ENCODE measurements at regions not wholly inside any gene's neighbourhood (a gene's known extent, or its start where the extent isn't known, plus 50 kb on each side); places are given as distances from the start of the nearest gene placed in this dataset.

DNA sequence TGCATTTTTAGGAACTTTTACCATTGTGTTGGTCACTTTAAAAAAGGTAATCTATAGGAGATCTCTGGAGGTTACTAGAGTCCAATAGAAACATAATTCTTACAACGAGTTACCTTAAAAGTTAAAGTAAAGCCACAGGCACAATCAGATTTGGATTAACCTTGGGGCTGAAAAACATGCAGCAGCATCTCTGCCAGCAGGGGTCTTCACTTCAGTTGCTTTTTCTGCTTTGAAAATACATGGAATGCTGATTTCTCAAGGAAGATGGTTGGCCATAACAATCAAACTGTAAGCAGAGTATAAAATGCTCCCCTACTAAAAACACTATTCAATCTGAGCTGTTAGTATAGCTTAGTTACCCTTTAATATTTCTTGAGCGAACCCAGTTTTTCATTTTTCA is 1072.3 kb upstream of the PCDH10 start:
- Histone ChIP-seq H3K4me3 (ENCODE audit: low read depth, low read length) (no peak overlapping the region), H3K36me3 (ENCODE audit: control insufficient read depth, insufficient read depth, low read length) (no peaks in the 10 kb centered on the region), H3K27me3 (ENCODE audit: control insufficient read depth, insufficient read depth, low read length) (no peaks in the 10 kb centered on the region)
- FAIRE-seq = no peak
- TF ChIP-seq, protein P1, sequence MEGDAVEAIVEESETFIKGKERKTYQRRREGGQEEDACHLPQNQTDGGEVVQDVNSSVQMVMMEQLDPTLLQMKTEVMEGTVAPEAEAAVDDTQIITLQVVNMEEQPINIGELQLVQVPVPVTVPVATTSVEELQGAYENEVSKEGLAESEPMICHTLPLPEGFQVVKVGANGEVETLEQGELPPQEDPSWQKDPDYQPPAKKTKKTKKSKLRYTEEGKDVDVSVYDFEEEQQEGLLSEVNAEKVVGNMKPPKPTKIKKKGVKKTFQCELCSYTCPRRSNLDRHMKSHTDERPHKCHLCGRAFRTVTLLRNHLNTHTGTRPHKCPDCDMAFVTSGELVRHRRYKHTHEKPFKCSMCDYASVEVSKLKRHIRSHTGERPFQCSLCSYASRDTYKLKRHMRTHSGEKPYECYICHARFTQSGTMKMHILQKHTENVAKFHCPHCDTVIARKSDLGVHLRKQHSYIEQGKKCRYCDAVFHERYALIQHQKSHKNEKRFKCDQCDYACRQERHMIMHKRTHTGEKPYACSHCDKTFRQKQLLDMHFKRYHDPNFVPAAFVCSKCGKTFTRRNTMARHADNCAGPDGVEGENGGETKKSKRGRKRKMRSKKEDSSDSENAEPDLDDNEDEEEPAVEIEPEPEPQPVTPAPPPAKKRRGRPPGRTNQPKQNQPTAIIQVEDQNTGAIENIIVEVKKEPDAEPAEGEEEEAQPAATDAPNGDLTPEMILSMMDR (IDR thresholded peaks at IDR 0.05; ENCODE audit: insufficient read depth, low read length, severe bottlenecking) = no peak
- DNase-seq (ENCODE audit: low read depth) = no peak

DNA sequence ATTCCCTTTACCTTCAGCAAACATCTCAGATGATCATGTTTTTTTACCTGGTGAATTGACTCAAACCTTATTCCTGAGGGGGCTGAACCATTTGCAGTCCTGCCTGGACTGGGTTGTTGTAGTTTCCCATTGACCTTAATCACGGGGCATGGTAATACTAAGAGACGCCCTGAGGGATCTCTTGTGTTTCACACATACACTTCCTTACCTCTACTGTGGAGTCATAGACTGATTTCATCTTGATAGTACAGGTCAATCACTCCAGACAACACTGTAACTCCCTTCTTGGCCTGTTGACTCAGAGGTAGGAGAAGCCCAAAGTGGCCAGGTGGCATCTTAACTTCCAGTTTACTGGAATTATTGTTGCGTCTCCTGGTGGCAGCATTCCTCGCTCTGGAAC is 1064.0 kb upstream of the PCDH10 start:
- Histone ChIP-seq H3K27me3 (ENCODE audit: control insufficient read depth, insufficient read depth, low read length) (no peaks in the 10 kb centered on the region), H3K36me3 (ENCODE audit: control insufficient read depth, insufficient read depth, low read length) (no peaks in the 10 kb centered on the region), H3K4me3 (ENCODE audit: low read depth, low read length) (no peak overlapping the region)
- FAIRE-seq (peak; percentile 66), DNase-seq (ENCODE audit: low read depth) (peak; percentile 7)
- TF ChIP-seq, protein P1 (IDR thresholded peaks at IDR 0.05; ENCODE audit: insufficient read depth, low read length, severe bottlenecking) = no peak

DNA sequence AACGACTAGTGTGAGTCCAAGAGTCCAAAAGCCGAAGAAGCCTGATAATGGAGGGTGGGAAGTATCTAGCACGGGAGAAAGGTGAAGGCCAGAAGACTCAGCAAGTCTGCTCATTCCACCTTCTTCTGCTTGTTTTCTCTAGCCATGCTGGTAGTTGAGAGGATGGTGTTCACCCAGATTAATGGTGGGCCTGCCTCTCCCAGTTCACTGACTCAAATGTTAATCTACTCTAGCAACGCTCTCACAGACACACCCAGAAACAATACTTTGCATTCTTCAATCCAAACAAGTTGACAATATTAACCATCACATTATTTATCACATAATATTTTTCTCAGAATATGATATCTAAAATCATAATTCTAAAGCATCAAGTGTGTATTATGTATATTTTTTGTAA is 1055.1 kb upstream of the PCDH10 start:
- FAIRE-seq = no peak
- H3K4me3 ChIP-seq (ENCODE audit: low read depth, low read length) = no peak overlapping the region
- H3K36me3 ChIP-seq (ENCODE audit: control insufficient read depth, insufficient read depth, low read length) = no peaks in the 10 kb centered on the region
- H3K27me3 ChIP-seq (ENCODE audit: control insufficient read depth, insufficient read depth, low read length) = no peaks in the 10 kb centered on the region
- TF ChIP-seq, protein P1 (IDR thresholded peaks at IDR 0.05; ENCODE audit: insufficient read depth, low read length, severe bottlenecking) = no peak
- no peak for DNase-seq (ENCODE audit: low read depth)

DNA sequence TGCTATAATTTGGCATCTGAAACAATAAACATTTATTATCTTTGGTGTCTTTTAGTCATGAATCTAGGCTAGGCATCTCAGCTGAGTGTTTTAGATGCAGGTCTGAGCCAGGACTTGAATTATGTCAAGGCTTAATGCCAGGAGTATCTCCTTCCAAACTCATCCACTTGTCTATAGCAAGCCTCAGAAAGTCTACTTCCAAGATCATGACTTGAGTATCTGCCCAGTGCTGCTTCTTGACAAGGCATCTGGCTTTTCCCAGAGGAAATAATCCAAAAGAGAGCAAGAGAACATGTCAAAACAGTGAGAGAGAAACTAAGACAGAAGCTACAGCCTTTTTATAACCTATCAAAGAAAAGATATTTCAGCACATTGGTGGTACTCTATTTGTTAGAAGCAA is 1052.1 kb upstream of the PCDH10 start:
- FAIRE-seq (no peak), DNase-seq (ENCODE audit: low read depth) (no peak)
- Histone ChIP-seq H3K36me3 (ENCODE audit: control insufficient read depth, insufficient read depth, low read length) (no peaks in the 10 kb centered on the region), H3K27me3 (ENCODE audit: control insufficient read depth, insufficient read depth, low read length) (no peaks in the 10 kb centered on the region), H3K4me3 (ENCODE audit: low read depth, low read length) (no peak overlapping the region)
- TF ChIP-seq, protein P1 (IDR thresholded peaks at IDR 0.05; ENCODE audit: insufficient read depth, low read length, severe bottlenecking) = no peak

DNA sequence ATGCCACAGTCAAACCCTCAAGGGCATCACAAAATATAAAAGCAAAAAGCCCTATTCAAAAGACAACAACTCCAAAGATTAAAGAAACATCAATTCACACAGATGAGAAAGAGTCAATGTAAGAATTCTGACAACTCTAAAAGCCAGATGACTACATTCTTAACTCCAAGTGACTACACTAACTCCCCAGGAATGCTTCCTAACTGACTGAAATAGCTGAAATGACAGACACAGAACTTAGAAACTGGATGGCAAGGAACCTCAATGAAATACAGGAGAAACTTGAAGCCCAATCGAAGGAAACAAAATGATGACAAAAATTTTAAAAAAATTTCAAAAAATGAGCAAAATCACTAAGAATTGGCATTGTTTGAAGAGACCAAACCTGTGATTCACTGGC is 1047.6 kb upstream of the PCDH10 start:
- no peak for FAIRE-seq
- H3K27me3 ChIP-seq (ENCODE audit: control insufficient read depth, insufficient read depth, low read length) = no peaks in the 10 kb centered on the region
- H3K36me3 ChIP-seq (ENCODE audit: control insufficient read depth, insufficient read depth, low read length) = no peaks in the 10 kb centered on the region
- no peak overlapping the region for H3K4me3 ChIP-seq (ENCODE audit: low read depth, low read length)
- no peak for DNase-seq (ENCODE audit: low read depth)
- TF ChIP-seq, protein P1 (IDR thresholded peaks at IDR 0.05; ENCODE audit: insufficient read depth, low read length, severe bottlenecking) = no peak

DNA sequence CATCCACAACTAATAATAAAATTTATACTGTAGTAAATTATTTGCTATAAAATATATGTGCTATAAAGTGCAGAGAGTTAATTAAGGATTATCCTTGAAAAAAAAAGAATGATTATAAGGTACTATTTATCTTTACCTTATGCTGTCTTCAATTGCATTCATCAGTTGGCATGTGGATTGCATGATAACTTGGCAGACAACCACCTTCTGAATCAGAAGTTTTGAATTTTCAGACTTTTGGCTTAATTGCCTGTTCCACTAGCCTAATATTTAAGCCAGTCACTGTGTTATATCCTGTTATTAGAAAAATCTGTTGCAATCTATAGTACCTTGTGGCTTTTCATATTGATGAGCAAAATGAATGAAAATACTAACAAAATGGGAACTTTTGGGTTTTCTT is 1040.3 kb upstream of the PCDH10 start:
- TF ChIP-seq, protein P1 (IDR thresholded peaks at IDR 0.05; ENCODE audit: insufficient read depth, low read length, severe bottlenecking) = no peak
- FAIRE-seq (no peak), DNase-seq (ENCODE audit: low read depth) (peak; percentile 6)
- Histone ChIP-seq H3K4me3 (ENCODE audit: low read depth, low read length) (no peak overlapping the region), H3K36me3 (ENCODE audit: control insufficient read depth, insufficient read depth, low read length) (no peaks in the 10 kb centered on the region), H3K27me3 (ENCODE audit: control insufficient read depth, insufficient read depth, low read length) (no peaks in the 10 kb centered on the region)
